HG03196 (cell line): ENCODE measurements at regions not wholly inside any gene's neighbourhood (a gene's known extent, or its start where the extent isn't known, plus 50 kb on each side); places are given as distances from the start of the nearest gene placed in this dataset.
"Not testable (repeated sequence)": the region's sequence is repeated elsewhere in the genome, so short reads cannot be mapped to it uniquely, and the experiment has no call there.

ENCODE experiments used
- ATAC-seq: cut with Tn5 transposase; IDR thresholded peaks from one replicate; pipeline ENCODE4 v1.9.1; 2021; ENCODE audit not compliant: unreplicated experiment

GRCh38 chr11:100409267-100409666 lies 277.8 kb upstream of the ARHGAP42 start:
- not testable (repeated sequence) for ATAC-seq

DNA sequence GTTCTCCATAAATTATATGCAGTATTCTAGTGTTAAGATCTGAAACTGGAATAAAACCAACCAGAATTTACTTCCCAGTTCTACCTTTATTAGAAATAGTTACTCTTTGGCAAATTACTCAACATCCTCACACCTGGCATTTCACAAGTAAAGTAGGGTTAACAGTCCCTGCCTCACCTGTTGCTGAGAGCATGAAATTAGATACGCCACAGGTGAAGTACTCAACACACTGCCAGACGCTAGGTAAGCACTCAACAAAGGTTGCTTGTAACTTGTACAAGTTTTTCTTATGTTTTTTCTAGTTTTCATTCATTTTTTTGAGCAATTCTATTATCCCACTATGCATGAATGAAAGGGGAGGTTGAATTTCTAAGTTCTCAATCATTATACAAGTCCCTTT lies 267.6 kb upstream of the ARHGAP42 start:
- no peak for ATAC-seq

GRCh38 chr11:100434821-100435641 lies 252.1 kb upstream of the ARHGAP42 start:
- ATAC-seq: no peak

- ATAC-seq: no peak
These were observed 248.7 kb upstream of the ARHGAP42 start for GRCh38 chr11:100438376-100438775.

GRCh38 chr11:100441086-100441485 lies 246.0 kb upstream of the ARHGAP42 start:
- no peak for ATAC-seq

DNA sequence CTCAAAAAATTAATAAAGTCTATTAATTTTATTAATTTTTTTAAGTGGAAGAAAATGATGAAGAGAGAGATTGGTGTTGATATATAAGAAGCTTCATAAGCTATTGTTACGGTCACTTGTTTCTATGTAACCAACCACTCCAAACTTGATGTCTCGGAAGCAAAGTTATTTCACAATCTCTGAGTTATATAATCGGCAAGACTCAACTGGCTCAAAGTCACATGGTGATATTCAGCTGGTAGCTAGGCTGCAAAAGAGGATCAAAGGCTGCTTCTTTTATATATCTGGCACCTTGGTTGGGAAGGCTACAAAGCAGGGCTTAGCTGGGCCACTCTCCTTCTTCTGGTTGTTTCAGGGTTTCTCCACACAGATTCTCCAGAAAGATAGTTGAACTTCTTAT lies 245.1 kb upstream of the ARHGAP42 start:
- ATAC-seq: no peak

GRCh38 chr11:100445231-100445735 lies 241.8 kb upstream of the ARHGAP42 start:
- ATAC-seq: no peak

GRCh38 chr11:100451801-100452460 lies 235.2 kb upstream of the ARHGAP42 start:
- ATAC-seq: not testable (repeated sequence)

- ATAC-seq: no peak
These were observed 227.3 kb upstream of the ARHGAP42 start for GRCh38 chr11:100459811-100460210.

- ATAC-seq: no peak
These were observed 226.7 kb upstream of the ARHGAP42 start for GRCh38 chr11:100460426-100460825.

DNA sequence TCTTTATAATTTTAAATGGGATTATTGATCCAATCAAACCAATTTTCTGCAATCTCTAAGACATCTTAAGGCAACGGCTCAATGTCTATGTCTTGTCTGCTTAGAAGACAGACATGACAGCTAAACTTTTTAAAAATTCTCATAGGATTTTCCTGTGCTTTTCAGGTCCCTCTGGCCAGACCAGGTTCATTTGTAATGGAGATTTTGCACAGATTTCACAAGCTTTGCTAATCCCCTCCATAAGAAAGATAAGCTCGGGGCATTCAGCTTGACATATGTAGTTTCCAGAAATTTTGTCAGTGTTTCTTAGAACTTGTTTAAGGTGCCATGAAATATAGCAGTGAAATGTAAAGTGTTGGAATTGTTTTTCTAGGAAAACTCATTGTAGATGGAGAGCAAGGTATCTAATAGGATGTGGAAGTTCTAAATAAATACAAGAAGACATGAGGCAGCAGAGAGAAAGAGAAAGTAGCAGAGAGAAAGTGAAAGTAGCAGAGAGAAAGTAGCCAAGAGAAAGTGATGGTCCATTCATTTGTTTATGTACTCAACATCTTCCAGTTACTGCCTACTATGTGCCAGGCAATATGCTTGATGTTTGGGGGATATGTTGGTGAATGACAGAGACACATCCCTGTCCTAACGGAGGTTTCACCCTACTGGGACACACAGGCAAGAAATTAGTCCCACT lies 219.1 kb upstream of the ARHGAP42 start:
- ATAC-seq: no peak

- ATAC-seq: no peak
These were observed 217.3 kb upstream of the ARHGAP42 start for GRCh38 chr11:100469835-100470234.

- no peak for ATAC-seq
These were observed 214.2 kb upstream of the ARHGAP42 start for GRCh38 chr11:100472727-100473389.

DNA sequence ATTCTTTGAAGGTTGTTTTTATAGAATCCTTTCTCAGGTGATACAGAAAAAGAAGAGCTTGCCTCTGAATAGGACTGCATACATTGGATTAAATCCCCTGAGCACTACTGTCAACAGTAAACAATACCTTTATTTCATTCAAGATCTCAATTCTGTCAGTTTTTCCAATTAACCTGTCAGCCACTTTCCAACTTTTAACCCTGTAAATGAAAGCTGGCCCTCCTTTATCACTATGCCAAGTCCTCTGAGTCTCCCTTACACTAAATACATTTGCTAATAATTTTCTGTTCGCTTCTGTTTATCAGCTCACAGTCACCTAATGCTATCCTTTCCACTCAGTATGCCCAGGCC lies 213.7 kb upstream of the ARHGAP42 start:
- ATAC-seq: no peak

GRCh38 chr11:100484948-100485347 lies 202.1 kb upstream of the ARHGAP42 start:
- no peak for ATAC-seq

DNA sequence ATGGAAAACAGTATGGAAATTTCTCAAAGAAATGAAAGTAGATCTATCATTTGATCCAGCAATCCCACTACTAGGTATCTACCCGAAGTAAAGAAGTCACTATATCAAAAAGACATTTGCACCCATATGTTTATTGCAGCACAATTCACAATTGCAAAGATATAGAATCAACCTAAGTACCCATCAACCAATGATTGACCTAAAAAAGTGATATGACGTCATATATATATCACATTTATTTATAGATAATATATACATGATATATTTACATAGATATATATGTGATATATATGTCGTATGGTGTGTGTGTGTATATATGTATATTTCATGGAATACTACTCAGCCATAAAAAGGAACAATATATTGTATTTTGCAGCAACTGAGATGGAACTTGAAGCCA lies 188.3 kb upstream of the ARHGAP42 start:
- ATAC-seq: no peak

DNA sequence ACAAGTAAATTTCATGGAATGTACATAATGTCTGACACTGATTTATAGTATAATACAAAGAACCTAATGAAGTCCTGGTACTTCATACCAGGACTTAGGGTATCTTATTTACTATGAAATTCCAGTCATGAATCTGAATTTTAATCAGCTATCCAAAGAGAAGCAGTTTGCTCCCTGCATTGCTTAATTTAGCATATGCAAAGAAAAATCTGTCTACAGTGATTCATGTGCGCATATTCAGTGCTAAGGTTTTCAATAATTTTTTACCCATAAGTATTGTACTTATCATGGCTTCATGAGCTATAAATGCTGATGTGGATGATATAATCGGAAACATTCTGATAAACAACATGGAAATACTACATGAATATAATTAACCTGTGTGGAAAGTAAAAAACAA lies 185.6 kb upstream of the ARHGAP42 start:
- ATAC-seq: no peak

DNA sequence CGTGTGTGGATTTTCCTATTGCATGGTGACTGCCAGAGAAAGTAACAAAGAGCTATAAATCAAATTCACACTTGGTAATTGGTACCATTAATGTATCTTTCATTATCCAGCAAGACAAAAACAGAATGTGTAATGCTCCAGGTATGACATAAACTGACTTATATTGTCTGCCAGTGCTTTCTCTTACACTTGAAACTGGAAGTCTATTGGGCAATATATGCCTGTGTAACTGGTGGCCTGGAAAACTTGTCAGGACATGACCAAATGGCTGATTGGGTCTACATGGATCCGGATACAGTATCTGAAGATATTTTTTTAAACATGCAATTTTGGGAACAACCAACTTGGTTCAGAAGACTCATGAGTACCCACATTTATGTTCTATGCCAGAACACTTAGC lies 174.6 kb upstream of the ARHGAP42 start:
- no peak for ATAC-seq

GRCh38 chr11:100515087-100515486 lies 172.0 kb upstream of the ARHGAP42 start:
- ATAC-seq: no peak

DNA sequence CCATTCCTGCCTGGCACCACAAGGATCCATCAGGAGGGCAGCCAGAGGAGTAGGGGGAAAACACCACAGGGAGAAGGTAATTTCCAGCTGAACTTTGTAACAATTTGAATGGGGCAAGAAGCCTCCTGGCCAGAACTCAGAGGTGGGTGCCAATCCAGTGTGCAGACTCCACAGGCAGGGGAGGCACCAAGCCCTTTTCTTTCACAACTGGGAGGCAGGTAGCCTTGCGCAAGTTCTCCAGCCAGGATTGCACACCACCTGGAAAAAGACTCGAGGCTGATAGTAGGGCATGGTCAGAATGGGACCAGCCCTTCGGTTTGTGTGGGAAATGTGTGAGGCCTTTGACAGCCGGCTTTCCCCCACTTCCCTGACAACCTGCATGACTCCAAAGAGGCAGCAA lies 161.9 kb upstream of the ARHGAP42 start:
- ATAC-seq: no peak

GRCh38 chr11:100525635-100526034 lies 161.5 kb upstream of the ARHGAP42 start:
- no peak for ATAC-seq
